OCI-LY7 (cell line): ENCODE measurements at regions not wholly inside any gene's neighbourhood (a gene's known extent, or its start where the extent isn't known, plus 50 kb on each side); places are given as distances from the start of the nearest gene placed in this dataset.

Experiments
- EZH2phosphoT487 ChIP-seq: fragments of 200-600 bp; sonication (generic); IDR thresholded peaks from 2 replicates; pipeline ENCODE4 v1.6.1; 2018; ENCODE audit warnings: low read depth, borderline replicate concordance, mild to moderate bottlenecking, mixed run types, antibody characterized with exemption, low read length, moderate library complexity, mixed read lengths
- TF ChIP-seq, protein P1 (sequence below): fragments of 200-600 bp; sonication (generic); conservative IDR thresholded peaks from 2 replicates; pipeline ENCODE4 v1.5.1; 2014; ENCODE audit warnings: mild to moderate bottlenecking, antibody characterized with exemption, low read length, moderate library complexity, mixed read lengths

DNA sequence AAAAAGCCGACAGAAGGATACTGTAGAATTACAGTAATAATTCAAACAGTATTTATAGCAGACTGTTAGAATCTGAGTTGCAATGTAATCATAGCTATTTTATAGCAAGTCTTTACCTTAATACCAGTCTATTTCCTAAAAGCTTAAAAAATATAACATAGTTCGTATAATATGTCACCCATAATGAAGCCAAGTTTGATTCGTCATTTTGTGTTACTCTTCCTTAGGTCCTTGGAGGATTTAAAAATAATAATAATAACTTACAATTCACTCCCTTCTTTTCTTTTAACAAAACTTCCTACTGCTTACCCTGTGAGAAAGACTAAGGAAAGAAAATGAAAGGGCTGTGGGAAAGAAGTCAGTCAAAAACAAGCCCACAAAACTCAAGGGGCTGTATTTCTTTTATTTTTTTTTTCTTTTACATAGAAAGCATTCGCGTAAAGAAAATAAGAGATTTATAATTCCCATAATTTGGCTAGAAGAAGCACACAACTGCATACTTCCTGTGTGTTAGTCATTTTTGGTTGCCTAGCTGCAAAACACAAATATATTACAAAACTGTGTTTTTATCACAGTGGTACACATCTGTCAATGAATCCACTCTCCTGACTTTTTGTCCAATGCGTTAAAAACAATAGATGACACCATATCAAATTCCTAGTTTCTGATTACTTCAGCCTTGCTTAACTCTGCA is 187.2 kb upstream of the CELF2 start:
- TF ChIP-seq, protein P1, sequence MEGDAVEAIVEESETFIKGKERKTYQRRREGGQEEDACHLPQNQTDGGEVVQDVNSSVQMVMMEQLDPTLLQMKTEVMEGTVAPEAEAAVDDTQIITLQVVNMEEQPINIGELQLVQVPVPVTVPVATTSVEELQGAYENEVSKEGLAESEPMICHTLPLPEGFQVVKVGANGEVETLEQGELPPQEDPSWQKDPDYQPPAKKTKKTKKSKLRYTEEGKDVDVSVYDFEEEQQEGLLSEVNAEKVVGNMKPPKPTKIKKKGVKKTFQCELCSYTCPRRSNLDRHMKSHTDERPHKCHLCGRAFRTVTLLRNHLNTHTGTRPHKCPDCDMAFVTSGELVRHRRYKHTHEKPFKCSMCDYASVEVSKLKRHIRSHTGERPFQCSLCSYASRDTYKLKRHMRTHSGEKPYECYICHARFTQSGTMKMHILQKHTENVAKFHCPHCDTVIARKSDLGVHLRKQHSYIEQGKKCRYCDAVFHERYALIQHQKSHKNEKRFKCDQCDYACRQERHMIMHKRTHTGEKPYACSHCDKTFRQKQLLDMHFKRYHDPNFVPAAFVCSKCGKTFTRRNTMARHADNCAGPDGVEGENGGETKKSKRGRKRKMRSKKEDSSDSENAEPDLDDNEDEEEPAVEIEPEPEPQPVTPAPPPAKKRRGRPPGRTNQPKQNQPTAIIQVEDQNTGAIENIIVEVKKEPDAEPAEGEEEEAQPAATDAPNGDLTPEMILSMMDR, result no peak
- TF ChIP-seq EZH2phosphoT487, result no peak
